Lung (tissue), 11 donors: ENCODE measurements at regions not wholly inside any gene's neighbourhood (a gene's known extent, or its start where the extent isn't known, plus 50 kb on each side); places are given as distances from the start of the nearest gene placed in this dataset.

Experiments
- ATAC-seq: fragments of 200-7000 bp; cut with Tn5 transposase; one replicate; pipeline ENCODE4 v1.9.1; 2020; ENCODE audit warnings: moderate number of reproducible peaks; ENCODE audit not compliant: insufficient read depth, low FRiP score
- DNase-seq, 3 donors: peaks; one replicate each; pipeline ENCODE4 v3.0.0-alpha.2; 2013 to 2017
- H3K27ac ChIP-seq, 2 donors: one replicate each; pipeline ENCODE4 v1.5.1; 2013; ENCODE audit warnings: mild to moderate bottlenecking in 2 of 2, moderate library complexity in 2 of 2, control low read depth in 1 of 2, inconsistent platforms in 1 of 2, low read depth in 1 of 2, low read length in 1 of 2
- H3K27me3 ChIP-seq, 3 donors: one replicate each; pipeline ENCODE4 v1.5.1; 2013; ENCODE audit warnings: low read length in 2 of 3; ENCODE audit not compliant: control insufficient read depth in 3 of 3, insufficient read depth in 3 of 3
- H3K36me3 ChIP-seq, 4 donors: one replicate each; pipeline ENCODE4 v1.5.1; 2013; ENCODE audit warnings: low read length in 4 of 4, mild to moderate bottlenecking in 1 of 4, moderate library complexity in 1 of 4; ENCODE audit not compliant: control insufficient read depth in 4 of 4, insufficient read depth in 4 of 4
- H3K4me1 ChIP-seq, 5 donors: one replicate each; pipeline ENCODE4 v1.5.1; 2013; ENCODE audit warnings: low read length in 5 of 5, mild to moderate bottlenecking in 2 of 5, moderate library complexity in 1 of 5; ENCODE audit not compliant: control insufficient read depth in 5 of 5, insufficient read depth in 5 of 5
- H3K4me3 ChIP-seq: one replicate; pipeline ENCODE4 v1.5.1; 2013; ENCODE audit warnings: mild to moderate bottlenecking, control low read depth, moderate library complexity
- H3K9ac ChIP-seq, 2 donors: one replicate each; pipeline ENCODE4 v1.5.1; 2013; ENCODE audit warnings: low read length in 2 of 2, control low read depth in 1 of 2; ENCODE audit not compliant: insufficient read depth in 1 of 2
- H3K9me3 ChIP-seq, 4 donors: one replicate each; pipeline ENCODE4 v1.5.1; 2013; ENCODE audit warnings: low read length in 3 of 4, mild to moderate bottlenecking in 1 of 4, moderate library complexity in 1 of 4; ENCODE audit not compliant: control insufficient read depth in 4 of 4, insufficient read depth in 3 of 4
- WGBS, 2 donors: extraction: QIAGEN DNeasy Blood & Tissue Kit; methylation state at CpG; one replicate each; pipeline ENCODE4 v1.1.7; 2013; 5-methylcytosine and 5-hydroxymethylcytosine counted together
- TF ChIP-seq, protein P1 (sequence below): IDR thresholded peaks from 2 replicates; pipeline ENCODE4 v1.5.1; 2012; ENCODE audit warnings: mild to moderate bottlenecking; ENCODE audit errors: control extremely low read depth, extremely low read depth
- donor health status: control.
- donor health status: control.
- donor health status: Bipolar disorder and iron deficiency.
- donor health status: healthy.
- donor health status: DM: yes; HTN: yes; CAD: no.

- 87 to 88% methylated on average over 5 of the region's 5 CpGs for WGBS, 2 donors
- Histone ChIP-seq H3K9me3 (no peaks in the 10 kb centered on the region), H3K36me3 (no peaks in the 10 kb centered on the region), H3K4me1 (peaks cover 0 to 8% (median 0%) of the 10 kb centered on the region in 5 donors), H3K27me3 (no peaks in the 10 kb centered on the region), H3K4me3 (no peak overlapping the region), H3K27ac (no peak overlapping the region), H3K9ac (no peak overlapping the region)
- no peak for DNase-seq
- TF ChIP-seq, protein P1, sequence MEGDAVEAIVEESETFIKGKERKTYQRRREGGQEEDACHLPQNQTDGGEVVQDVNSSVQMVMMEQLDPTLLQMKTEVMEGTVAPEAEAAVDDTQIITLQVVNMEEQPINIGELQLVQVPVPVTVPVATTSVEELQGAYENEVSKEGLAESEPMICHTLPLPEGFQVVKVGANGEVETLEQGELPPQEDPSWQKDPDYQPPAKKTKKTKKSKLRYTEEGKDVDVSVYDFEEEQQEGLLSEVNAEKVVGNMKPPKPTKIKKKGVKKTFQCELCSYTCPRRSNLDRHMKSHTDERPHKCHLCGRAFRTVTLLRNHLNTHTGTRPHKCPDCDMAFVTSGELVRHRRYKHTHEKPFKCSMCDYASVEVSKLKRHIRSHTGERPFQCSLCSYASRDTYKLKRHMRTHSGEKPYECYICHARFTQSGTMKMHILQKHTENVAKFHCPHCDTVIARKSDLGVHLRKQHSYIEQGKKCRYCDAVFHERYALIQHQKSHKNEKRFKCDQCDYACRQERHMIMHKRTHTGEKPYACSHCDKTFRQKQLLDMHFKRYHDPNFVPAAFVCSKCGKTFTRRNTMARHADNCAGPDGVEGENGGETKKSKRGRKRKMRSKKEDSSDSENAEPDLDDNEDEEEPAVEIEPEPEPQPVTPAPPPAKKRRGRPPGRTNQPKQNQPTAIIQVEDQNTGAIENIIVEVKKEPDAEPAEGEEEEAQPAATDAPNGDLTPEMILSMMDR = no peak
- no peak for ATAC-seq
These were observed 100.0 kb downstream of the MTERF1 start for GRCh38 chr7:91780521-91780920.

- Histone ChIP-seq H3K27ac (no peak overlapping the region), H3K27me3 (no peaks in the 10 kb centered on the region), H3K9me3 (no peaks in the 10 kb centered on the region), H3K9ac (no peak overlapping the region), H3K4me3 (no peak overlapping the region), H3K4me1 (peaks cover 0 to 7% (median 0%) of the 10 kb centered on the region in 5 donors), H3K36me3 (no peaks in the 10 kb centered on the region)
- 47 to 69% methylated on average over 3 of the region's 3 CpGs for WGBS, 2 donors
- no peak for ATAC-seq
- TF ChIP-seq, protein P1 = no peak
- peak in 2 of 3 donors; percentile 55 to 73 for DNase-seq
These were observed 96.0 kb downstream of the MTERF1 start for GRCh38 chr7:91784469-91784868.

DNA sequence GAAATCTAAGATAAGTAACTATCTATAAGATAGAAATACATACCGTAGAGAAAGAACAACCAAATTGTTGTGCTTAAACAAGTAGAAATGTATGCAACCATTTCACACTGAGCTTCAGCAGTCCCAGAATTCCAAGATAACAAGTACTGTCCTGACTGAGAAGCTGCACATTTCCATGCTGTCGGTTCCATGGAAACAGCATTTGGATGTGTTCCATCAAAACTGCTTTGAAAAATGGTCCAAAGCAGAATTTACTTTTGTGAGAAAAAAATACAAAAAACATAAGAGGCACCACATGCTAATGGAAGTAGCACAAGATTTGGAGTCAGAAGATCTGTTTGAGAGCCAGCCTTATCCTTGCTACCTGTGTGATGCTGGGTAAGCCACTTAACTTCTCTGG lies 92.6 kb downstream of the MTERF1 start:
- DNase-seq = peak; percentile 45 to 90 (median 84)
- ATAC-seq = no peak
- Histone ChIP-seq H3K27me3 (no peaks in the 10 kb centered on the region), H3K36me3 (no peaks in the 10 kb centered on the region), H3K27ac (no peak overlapping the region), H3K4me1 (peaks cover 0 to 7% (median 0%) of the 10 kb centered on the region in 5 donors), H3K9me3 (no peaks in the 10 kb centered on the region), H3K4me3 (no peak overlapping the region), H3K9ac (no peak overlapping the region)
- 65 to 78% methylated on average over 2 of the region's 2 CpGs for WGBS, 2 donors
- TF ChIP-seq, protein P1 = no peak

DNA sequence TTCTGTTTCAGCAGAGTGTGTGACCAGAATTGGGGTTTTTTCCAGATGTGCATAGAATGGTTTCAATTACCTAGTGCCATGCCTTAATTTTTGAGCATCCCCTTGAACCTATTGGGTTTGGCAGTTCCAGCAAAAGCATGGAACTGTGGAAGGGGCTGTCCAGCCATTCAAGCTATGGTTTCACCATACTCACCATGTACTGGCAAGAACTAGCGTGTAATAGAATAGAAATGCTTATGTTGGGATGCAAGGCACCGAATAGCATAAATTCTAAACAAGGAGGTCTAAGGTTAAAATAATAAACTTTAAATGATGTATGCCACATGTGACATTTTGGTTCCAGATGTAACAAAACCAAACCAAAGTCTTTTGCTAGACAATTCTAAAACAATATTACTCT lies 91.4 kb downstream of the MTERF1 start:
- Histone ChIP-seq H3K4me1 (peaks cover 0 to 7% (median 0%) of the 10 kb centered on the region in 5 donors), H3K27ac (no peak overlapping the region), H3K27me3 (no peaks in the 10 kb centered on the region), H3K4me3 (no peak overlapping the region), H3K9me3 (no peaks in the 10 kb centered on the region), H3K9ac (no peak overlapping the region), H3K36me3 (no peaks in the 10 kb centered on the region)
- ATAC-seq (no peak), DNase-seq (no peak)
- TF ChIP-seq, protein P1 = no peak
- 88 to 91% methylated on average over 2 of the region's 2 CpGs for WGBS, 2 donors
